Iris pigment epithelial cell (primary cell): ENCODE measurements at regions not wholly inside any gene's neighbourhood (a gene's known extent, or its start where the extent isn't known, plus 50 kb on each side); places are given as distances from the start of the nearest gene placed in this dataset.
"Not testable (repeated sequence)": the region's sequence is repeated elsewhere in the genome, so short reads cannot be mapped to it uniquely, and the experiment has no call there.

Experiments
- DNase-seq: peaks from one replicate; pipeline ENCODE4 v3.0.0-alpha.2; 2011; ENCODE audit warnings: low read depth

GRCh38 chr17:53490447-53490968 lies 332.2 kb upstream of the KIF2B start:
- no peak for DNase-seq

- DNase-seq: no peak
These were observed 339.0 kb upstream of the KIF2B start for GRCh38 chr17:53483704-53484103.

GRCh38 chr17:53475002-53475401 lies 347.7 kb upstream of the KIF2B start:
- DNase-seq: no peak

- peak; percentile 22 for DNase-seq
These were observed 350.1 kb upstream of the KIF2B start for GRCh38 chr17:53472586-53472985.

GRCh38 chr17:53471514-53471913 lies 351.2 kb upstream of the KIF2B start:
- DNase-seq: no peak

- DNase-seq: peak; percentile 13
These were observed 352.1 kb upstream of the KIF2B start for GRCh38 chr17:53470626-53471025.

- no peak for DNase-seq
These were observed 356.0 kb upstream of the KIF2B start for GRCh38 chr17:53466733-53467132.

- not testable (repeated sequence) for DNase-seq
These were observed 358.3 kb upstream of the KIF2B start for GRCh38 chr17:53464396-53464795.

- DNase-seq: no peak
These were observed 359.4 kb upstream of the KIF2B start for GRCh38 chr17:53463363-53463762.

GRCh38 chr17:53462393-53462811 lies 360.3 kb upstream of the KIF2B start:
- DNase-seq: peak; percentile 31

- not testable (repeated sequence) for DNase-seq
These were observed 366.8 kb upstream of the KIF2B start for GRCh38 chr17:53455943-53456342.

GRCh38 chr17:53454337-53454736 lies 368.4 kb upstream of the KIF2B start:
- DNase-seq: no peak

GRCh38 chr17:53449324-53449723 lies 373.4 kb upstream of the KIF2B start:
- DNase-seq: no peak

GRCh38 chr17:53428913-53429312 lies 393.8 kb upstream of the KIF2B start:
- DNase-seq: no peak

GRCh38 chr17:53426505-53426904 lies 396.2 kb upstream of the KIF2B start:
- no peak for DNase-seq

- DNase-seq: no peak
These were observed 402.6 kb upstream of the KIF2B start for GRCh38 chr17:53420035-53420641.

- DNase-seq: no peak
These were observed 413.1 kb upstream of the KIF2B start for GRCh38 chr17:53409588-53409987.

GRCh38 chr17:53406907-53407306 lies 415.8 kb upstream of the KIF2B start:
- DNase-seq: no peak

- no peak for DNase-seq
These were observed 431.5 kb upstream of the KIF2B start for GRCh38 chr17:53391197-53391596.

GRCh38 chr17:53390575-53390974 lies 432.2 kb upstream of the KIF2B start:
- DNase-seq: no peak

- DNase-seq: no peak
These were observed 435.0 kb upstream of the KIF2B start for GRCh38 chr17:53387745-53388144.

- no peak for DNase-seq
These were observed 468.8 kb upstream of the KIF2B start for GRCh38 chr17:53353919-53354351.

- no peak for DNase-seq
These were observed 477.9 kb upstream of the KIF2B start for GRCh38 chr17:53344778-53345177.

GRCh38 chr17:53336281-53336680 lies 486.4 kb upstream of the KIF2B start:
- DNase-seq: peak; percentile 3
